SK-N-SH (cell line): ENCODE measurements at regions not wholly inside any gene's neighbourhood (a gene's known extent, or its start where the extent isn't known, plus 50 kb on each side); places are given as distances from the start of the nearest gene placed in this dataset.

ENCODE experiments used
- CTCF ChIP-seq: fragments of 200-600 bp; sonication (generic); IDR thresholded peaks from 2 replicates; pipeline ENCODE4 v1.6.1; 2017; ENCODE audit warnings: antibody characterized with exemption, mild to moderate bottlenecking, moderate library complexity
- PBX3 ChIP-seq: IDR thresholded peaks from 2 replicates; pipeline ENCODE4; 2012
- RFX5 ChIP-seq: IDR thresholded peaks from 2 replicates; pipeline ENCODE4 v1.6.1; 2012; ENCODE audit warnings: mild to moderate bottlenecking, improper control_type of control experiment, low read length
- YY1 ChIP-seq: IDR thresholded peaks from 2 replicates; pipeline ENCODE4 v1.4.0; 2012; ENCODE audit warnings: low read depth, mild to moderate bottlenecking

- no peak for TF ChIP-seq CTCF
- no peak for TF ChIP-seq RFX5
- no peak for TF ChIP-seq PBX3
- TF ChIP-seq YY1: no peak
Measured at GRCh38 chr12:107226126-107226525, 132.8 kb upstream of the CRY1 start.
